ENCODE measurements at regions not wholly inside any gene's neighbourhood (a gene's known extent, or its start where the extent isn't known, plus 50 kb on each side); places are given as distances from the start of the nearest gene placed in this dataset.

GRCh38 chr10:94266091-94266490 is 96.6 kb downstream of the NOC3L start:
- TF ChIP-seq, protein P1, sequence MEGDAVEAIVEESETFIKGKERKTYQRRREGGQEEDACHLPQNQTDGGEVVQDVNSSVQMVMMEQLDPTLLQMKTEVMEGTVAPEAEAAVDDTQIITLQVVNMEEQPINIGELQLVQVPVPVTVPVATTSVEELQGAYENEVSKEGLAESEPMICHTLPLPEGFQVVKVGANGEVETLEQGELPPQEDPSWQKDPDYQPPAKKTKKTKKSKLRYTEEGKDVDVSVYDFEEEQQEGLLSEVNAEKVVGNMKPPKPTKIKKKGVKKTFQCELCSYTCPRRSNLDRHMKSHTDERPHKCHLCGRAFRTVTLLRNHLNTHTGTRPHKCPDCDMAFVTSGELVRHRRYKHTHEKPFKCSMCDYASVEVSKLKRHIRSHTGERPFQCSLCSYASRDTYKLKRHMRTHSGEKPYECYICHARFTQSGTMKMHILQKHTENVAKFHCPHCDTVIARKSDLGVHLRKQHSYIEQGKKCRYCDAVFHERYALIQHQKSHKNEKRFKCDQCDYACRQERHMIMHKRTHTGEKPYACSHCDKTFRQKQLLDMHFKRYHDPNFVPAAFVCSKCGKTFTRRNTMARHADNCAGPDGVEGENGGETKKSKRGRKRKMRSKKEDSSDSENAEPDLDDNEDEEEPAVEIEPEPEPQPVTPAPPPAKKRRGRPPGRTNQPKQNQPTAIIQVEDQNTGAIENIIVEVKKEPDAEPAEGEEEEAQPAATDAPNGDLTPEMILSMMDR (IDR thresholded peaks at IDR 0.05; ENCODE audit: low read length): no peak
- no peak for TF ChIP-seq EZH2 (optimal IDR thresholded peaks at IDR 0.05; ENCODE audit: low read depth, low read length)
